ENCODE measurements at regions not wholly inside any gene's neighbourhood (a gene's known extent, or its start where the extent isn't known, plus 50 kb on each side); places are given as distances from the start of the nearest gene placed in this dataset.

DNA sequence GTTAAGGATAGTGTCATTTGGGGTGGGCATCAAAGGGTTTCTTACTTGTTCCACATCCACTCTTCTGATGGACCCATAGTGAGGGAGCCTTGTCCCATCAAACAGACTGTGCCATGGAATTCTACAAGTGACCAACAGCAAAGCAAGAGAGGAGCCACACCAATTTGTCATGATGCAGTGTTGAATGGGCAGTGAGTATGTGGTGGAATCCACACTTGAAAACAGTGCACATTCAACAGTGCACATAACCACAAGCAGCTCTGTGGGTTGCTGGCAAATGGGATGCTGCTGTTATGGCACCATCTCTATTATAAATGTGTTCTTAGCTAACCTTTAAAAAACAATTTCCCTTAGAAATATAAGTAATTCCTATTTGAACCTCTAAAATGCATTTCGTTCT is 52.5 kb upstream of the CPNE4 start:
- no peak for TF ChIP-seq POLR2A (IDR thresholded peaks at IDR 0.05)
- TF ChIP-seq, protein P1, sequence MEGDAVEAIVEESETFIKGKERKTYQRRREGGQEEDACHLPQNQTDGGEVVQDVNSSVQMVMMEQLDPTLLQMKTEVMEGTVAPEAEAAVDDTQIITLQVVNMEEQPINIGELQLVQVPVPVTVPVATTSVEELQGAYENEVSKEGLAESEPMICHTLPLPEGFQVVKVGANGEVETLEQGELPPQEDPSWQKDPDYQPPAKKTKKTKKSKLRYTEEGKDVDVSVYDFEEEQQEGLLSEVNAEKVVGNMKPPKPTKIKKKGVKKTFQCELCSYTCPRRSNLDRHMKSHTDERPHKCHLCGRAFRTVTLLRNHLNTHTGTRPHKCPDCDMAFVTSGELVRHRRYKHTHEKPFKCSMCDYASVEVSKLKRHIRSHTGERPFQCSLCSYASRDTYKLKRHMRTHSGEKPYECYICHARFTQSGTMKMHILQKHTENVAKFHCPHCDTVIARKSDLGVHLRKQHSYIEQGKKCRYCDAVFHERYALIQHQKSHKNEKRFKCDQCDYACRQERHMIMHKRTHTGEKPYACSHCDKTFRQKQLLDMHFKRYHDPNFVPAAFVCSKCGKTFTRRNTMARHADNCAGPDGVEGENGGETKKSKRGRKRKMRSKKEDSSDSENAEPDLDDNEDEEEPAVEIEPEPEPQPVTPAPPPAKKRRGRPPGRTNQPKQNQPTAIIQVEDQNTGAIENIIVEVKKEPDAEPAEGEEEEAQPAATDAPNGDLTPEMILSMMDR (IDR thresholded peaks at IDR 0.05), result no peak
